Activated CD8-positive, alpha-beta T cell treated with anti-CD3 and anti-CD28 coated beads for 36 hours (primary cell): ENCODE measurements at regions not wholly inside any gene's neighbourhood (a gene's known extent, or its start where the extent isn't known, plus 50 kb on each side); places are given as distances from the start of the nearest gene placed in this dataset.
"Not testable (repeated sequence)": the region's sequence is repeated elsewhere in the genome, so short reads cannot be mapped to it uniquely, and the experiment has no call there.

Source experiments
- ATAC-seq: fragments of 200-7000 bp; cut with Tn5 transposase; one replicate; pipeline ENCODE4 v1.10.0; 2021; ENCODE audit warnings: mild to moderate bottlenecking, moderate library complexity
- CTCF ChIA-PET: fragments of 350-600 bp; sonication (Branson Sonifier 250); formaldehyde crosslinking; loops from one replicate; lab custom pipeline; 2021; ENCODE audit warnings: antibody characterized with exemption; lab: Charles Lee
- POLR2A ChIA-PET: fragments of 350-600 bp; sonication (Branson Sonifier 250); formaldehyde crosslinking; loops from one replicate; lab custom pipeline; 2021; ENCODE audit warnings: antibody characterized with exemption; lab: Charles Lee
- DNase-seq: peaks from one replicate; pipeline ENCODE4 v3.0.0-alpha.2; 2020
- H3K27ac Mint-ChIP-seq: one replicate; pipeline ENCODE4 v1.8.0; 2021; ENCODE audit warnings: mild to moderate bottlenecking, mixed read lengths
- H3K27me3 Mint-ChIP-seq: one replicate; pipeline ENCODE4 v1.8.0; 2021; ENCODE audit warnings: mixed read lengths
- H3K36me3 Mint-ChIP-seq: one replicate; pipeline ENCODE4 v1.8.0; 2021; ENCODE audit warnings: low read depth, mixed read lengths
- H3K4me1 Mint-ChIP-seq: one replicate; pipeline ENCODE4 v1.8.0; 2021; ENCODE audit warnings: low read depth, mixed read lengths
- H3K4me3 Mint-ChIP-seq: one replicate; pipeline ENCODE4 v1.8.0; 2021; ENCODE audit warnings: mild to moderate bottlenecking, moderate library complexity, mixed read lengths
- H3K9me3 Mint-ChIP-seq: one replicate; pipeline ENCODE4 v1.8.0; 2021; ENCODE audit warnings: mixed read lengths
- intact Hi-C: fragments of 100-400 bp; cut with micrococcal nuclease; formaldehyde crosslinking; loops from one replicate; pipeline ENCODE4 v1.10.0; 2022
- TF ChIP-seq, protein P1 (sequence below): fragments of 200-600 bp; IDR thresholded peaks from one replicate; pipeline ENCODE4 v1.8.0; 2022; ENCODE audit warnings: antibody characterized with exemption, mild to moderate bottlenecking

DNA sequence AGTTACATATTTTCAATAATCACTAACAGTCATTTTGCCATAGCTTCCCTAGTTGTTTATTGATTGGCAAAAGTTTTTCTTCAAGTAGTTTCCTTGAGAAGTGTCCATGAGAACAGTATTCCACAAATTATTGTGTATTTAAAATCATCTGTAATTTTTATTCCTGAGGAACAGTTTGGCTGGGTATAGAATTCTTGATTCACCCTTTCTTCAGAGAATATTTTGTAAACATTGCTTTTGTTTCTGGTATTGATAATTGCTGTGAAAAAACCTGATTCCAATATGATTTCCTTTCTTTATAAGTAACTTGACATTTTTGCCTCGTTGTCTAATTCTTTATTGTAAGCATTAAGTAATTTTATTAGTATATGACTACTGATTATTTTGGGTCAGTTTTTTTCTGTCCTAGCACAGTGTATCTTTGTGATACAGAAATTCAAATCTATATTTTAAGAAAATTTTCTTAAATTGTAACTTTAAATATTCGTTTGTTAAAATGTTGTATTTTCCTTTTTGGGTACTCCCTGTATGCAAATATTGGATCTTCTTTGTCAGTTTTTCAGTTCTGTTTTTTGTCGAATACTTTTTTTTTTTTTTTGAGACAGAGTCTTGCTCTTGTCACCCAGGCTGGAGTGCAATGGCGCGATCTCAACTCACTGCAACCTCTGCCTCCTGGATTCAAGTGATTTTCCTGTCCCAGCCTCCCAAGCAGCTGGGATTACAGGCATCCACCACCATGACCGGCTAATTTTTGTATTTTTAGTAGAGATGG is 162.0 kb upstream of the ATP2B1 start:
- no peak for DNase-seq
- Mint-ChIP-seq H3K4me1 (peaks cover 2% of the 10 kb centered on the region), H3K9me3 (peaks cover 18% of the 10 kb centered on the region), H3K4me3 (no peak overlapping the region), H3K27me3 (no peaks in the 10 kb centered on the region), H3K36me3 (peaks cover 7% of the 10 kb centered on the region), H3K27ac (no peak overlapping the region)
- ChIA-PET POLR2A (no interaction called here), CTCF (interaction anchor here (0.8 kb wide), 1 partner anchor 26 kb away, joined by 3 read pairs; no protein-coding TSS in a partner anchor)
- intact Hi-C loops = no loop called here
- ATAC-seq = no peak
- TF ChIP-seq, protein P1, sequence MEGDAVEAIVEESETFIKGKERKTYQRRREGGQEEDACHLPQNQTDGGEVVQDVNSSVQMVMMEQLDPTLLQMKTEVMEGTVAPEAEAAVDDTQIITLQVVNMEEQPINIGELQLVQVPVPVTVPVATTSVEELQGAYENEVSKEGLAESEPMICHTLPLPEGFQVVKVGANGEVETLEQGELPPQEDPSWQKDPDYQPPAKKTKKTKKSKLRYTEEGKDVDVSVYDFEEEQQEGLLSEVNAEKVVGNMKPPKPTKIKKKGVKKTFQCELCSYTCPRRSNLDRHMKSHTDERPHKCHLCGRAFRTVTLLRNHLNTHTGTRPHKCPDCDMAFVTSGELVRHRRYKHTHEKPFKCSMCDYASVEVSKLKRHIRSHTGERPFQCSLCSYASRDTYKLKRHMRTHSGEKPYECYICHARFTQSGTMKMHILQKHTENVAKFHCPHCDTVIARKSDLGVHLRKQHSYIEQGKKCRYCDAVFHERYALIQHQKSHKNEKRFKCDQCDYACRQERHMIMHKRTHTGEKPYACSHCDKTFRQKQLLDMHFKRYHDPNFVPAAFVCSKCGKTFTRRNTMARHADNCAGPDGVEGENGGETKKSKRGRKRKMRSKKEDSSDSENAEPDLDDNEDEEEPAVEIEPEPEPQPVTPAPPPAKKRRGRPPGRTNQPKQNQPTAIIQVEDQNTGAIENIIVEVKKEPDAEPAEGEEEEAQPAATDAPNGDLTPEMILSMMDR = no peak

DNA sequence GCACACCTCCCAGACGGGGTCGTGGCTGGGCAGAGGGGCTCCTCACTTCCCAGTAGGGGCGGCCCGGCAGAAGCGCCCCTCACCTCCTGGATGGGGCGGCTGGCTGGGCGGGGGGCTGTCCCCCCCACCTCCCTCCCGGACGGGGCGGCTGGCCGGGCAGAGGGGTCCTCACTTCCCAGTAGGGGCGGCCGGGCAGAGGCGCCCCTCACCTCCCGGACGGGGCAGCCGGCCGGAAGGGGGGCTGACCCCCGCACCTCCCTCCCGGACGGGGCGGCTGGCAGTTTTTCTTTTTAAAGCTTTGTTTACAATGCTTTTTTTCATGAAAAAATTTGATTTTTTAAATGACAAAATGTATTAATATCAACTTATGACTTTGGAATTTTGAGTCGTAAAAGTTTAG is 159.0 kb upstream of the ATP2B1 start:
- H3K27me3 Mint-ChIP-seq, intact Hi-C loops, CTCF ChIA-PET, DNase-seq, H3K27ac Mint-ChIP-seq, POLR2A ChIA-PET, ATAC-seq, H3K4me3 Mint-ChIP-seq, H3K36me3 Mint-ChIP-seq: not testable (repeated sequence)
- peaks cover 21% of the 10 kb centered on the region for H3K4me1 Mint-ChIP-seq
- H3K9me3 Mint-ChIP-seq = peaks cover 23% of the 10 kb centered on the region

DNA sequence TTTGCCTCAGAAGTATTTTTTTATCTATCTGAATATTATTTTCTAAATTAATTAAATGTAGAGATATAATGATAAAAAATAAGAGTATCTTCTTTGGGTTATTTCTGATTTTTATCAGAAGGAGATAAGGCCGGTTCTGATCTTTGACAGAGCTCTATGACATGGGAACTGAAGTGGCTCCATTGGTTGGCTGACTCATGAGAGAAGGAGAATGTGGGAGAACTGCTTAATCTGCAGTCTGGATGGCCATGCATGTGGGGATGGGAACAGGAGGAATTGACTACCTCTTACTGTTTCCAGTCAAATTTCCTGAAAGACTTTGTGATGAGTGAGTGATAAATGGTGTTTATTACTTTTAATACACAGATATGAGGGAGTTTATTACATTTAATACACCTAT is 155.8 kb upstream of the ATP2B1 start:
- Mint-ChIP-seq H3K27ac (peak overlapping the region; percentile 83), H3K9me3 (peaks cover 8% of the 10 kb centered on the region), H3K27me3 (no peaks in the 10 kb centered on the region), H3K4me3 (no peak overlapping the region), H3K4me1 (peaks cover 43% of the 10 kb centered on the region), H3K36me3 (peaks cover 4% of the 10 kb centered on the region)
- intact Hi-C loops = loop anchor here (5.0 kb wide), 1 partner anchor 157 kb away; the partner anchor contains the start of gene ATP2B1
- DNase-seq (no peak), ATAC-seq (no peak)
- ChIA-PET CTCF (interaction anchor here (0.8 to 1.5 kb wide), 3 partner anchors 9 to 86 kb away, joined by 3 to 5 read pairs (median 4); no protein-coding TSS in a partner anchor), POLR2A (interaction anchor here (0.9 to 1.9 kb wide), 5 partner anchors 13 to 155 kb away, joined by 3 to 7 read pairs (median 4); no protein-coding TSS in a partner anchor)
- TF ChIP-seq, protein P1 = no peak

DNA sequence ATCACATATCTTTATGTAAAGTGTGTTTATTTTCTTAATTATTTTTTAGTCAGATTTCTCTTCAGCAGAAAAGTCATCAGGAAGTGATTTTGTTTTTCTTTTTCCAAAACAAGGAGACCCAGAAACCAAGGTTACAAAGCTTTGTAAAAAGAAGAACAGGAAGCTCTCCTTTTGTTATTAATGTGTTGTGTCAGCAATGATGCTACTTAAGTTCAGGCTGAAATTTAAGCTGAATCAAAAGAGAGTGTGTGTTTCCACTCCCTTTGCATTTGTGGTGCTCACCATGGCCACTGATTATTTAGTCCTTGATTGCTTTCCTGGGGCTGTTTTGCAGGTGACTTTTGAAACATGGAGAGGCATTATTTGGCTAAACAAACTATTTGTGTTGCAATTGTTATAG is 155.3 kb upstream of the ATP2B1 start:
- DNase-seq = peak; percentile 12
- peak; percentile 38 for ATAC-seq
- Mint-ChIP-seq H3K4me1 (peaks cover 46% of the 10 kb centered on the region), H3K9me3 (peaks cover 8% of the 10 kb centered on the region), H3K27ac (peak overlapping the region; percentile 94), H3K4me3 (peak overlapping the region; percentile 69), H3K36me3 (peaks cover 4% of the 10 kb centered on the region), H3K27me3 (no peaks in the 10 kb centered on the region)
- CTCF ChIA-PET = interaction anchor here (0.8 to 1.5 kb wide), 3 partner anchors 10 to 86 kb away, joined by 3 to 5 read pairs (median 4); no protein-coding TSS in a partner anchor
- POLR2A ChIA-PET = interaction anchor here (0.8 to 1.9 kb wide), 6 partner anchors 13 to 155 kb away, joined by 3 to 7 read pairs (median 4); no protein-coding TSS in a partner anchor
- intact Hi-C loops = loop anchor here (5.0 kb wide), 1 partner anchor 157 kb away; the partner anchor contains the start of gene ATP2B1
- TF ChIP-seq, protein P1 = no peak

DNA sequence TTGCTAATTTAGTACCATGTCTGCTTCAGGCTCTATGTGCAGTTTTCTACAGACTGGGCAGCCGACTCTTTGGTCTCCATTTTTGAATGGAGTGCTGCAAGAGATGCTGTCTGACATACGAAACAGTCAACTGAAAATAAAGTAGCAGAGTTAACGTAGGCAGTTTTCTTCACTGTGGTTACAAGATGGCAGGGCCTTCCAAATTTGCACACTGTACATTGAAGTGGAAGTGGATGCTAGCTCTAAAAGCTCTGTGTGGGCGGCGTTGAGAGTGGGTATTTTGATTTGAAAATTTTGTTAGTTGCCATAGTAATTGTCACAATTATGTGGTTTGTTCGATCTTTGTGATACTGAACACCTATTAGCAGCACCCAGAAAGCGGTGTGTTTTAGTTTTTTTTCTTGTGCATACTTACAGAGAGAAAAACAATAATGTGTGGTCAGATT is 154.9 kb upstream of the ATP2B1 start:
- POLR2A ChIA-PET = interaction anchor here (0.7 to 1.9 kb wide), 8 partner anchors 14 to 214 kb away, joined by 3 to 7 read pairs (median 4); no protein-coding TSS in a partner anchor

More for the DNA sequence above, 154.9 kb upstream of the ATP2B1 start:
- Mint-ChIP-seq H3K27ac (peak overlapping the region; percentile 94), H3K36me3 (peaks cover 4% of the 10 kb centered on the region), H3K27me3 (no peaks in the 10 kb centered on the region), H3K4me1 (peaks cover 50% of the 10 kb centered on the region), H3K9me3 (peaks cover 8% of the 10 kb centered on the region), H3K4me3 (peak overlapping the region; percentile 69)
- CTCF ChIA-PET = interaction anchor here (0.8 to 1.5 kb wide), 3 partner anchors 10 to 86 kb away, joined by 3 to 5 read pairs (median 4); no protein-coding TSS in a partner anchor
- intact Hi-C loops = loop anchor here (5.0 kb wide), 1 partner anchor 156 kb away; the partner anchor contains the start of gene ATP2B1
- DNase-seq (peak; percentile 82), ATAC-seq (peak; percentile 80)
- TF ChIP-seq, protein P1 = no peak
